ENCODE measurements at regions not wholly inside any gene's neighbourhood (a gene's known extent, or its start where the extent isn't known, plus 50 kb on each side); places are given as distances from the start of the nearest gene placed in this dataset.

- TF ChIP-seq CTCF (IDR thresholded peaks at IDR 0.05; ENCODE audit: borderline replicate concordance, extremely low read depth, low read length, poor library complexity, severe bottlenecking) (no peak), EZH2 (IDR thresholded peaks at IDR 0.05; ENCODE audit: borderline replicate concordance, low read depth, low read length, severe bottlenecking) (no peak)
These were observed 305.5 kb upstream of the SULF2 start for GRCh38 chr20:48090784-48091183.
